OCI-LY1 (cell line): ENCODE measurements at regions not wholly inside any gene's neighbourhood (a gene's known extent, or its start where the extent isn't known, plus 50 kb on each side); places are given as distances from the start of the nearest gene placed in this dataset.

Experiments
- H2AFZ ChIP-seq: fragments of 200-600 bp; sonication (generic), shearing (Covaris generic); 2 replicates; pipeline ENCODE4 v1.6.0; 2014; ENCODE audit warnings: antibody characterized with exemption, mild to moderate bottlenecking, low read length
- H3F3A ChIP-seq: fragments of 200-600 bp; sonication (generic), shearing (Covaris generic); 2 replicates; pipeline ENCODE4 v1.6.0; 2014; ENCODE audit warnings: mild to moderate bottlenecking, antibody characterized with exemption, low read length, moderate library complexity; ENCODE audit not compliant: insufficient read depth
- H3K27ac ChIP-seq: fragments of 200-600 bp; sonication (generic); 2 replicates; pipeline ENCODE4 v1.5.1; 2014; ENCODE audit warnings: low read length, mixed run types, mild to moderate bottlenecking, low read depth; ENCODE audit not compliant: poor library complexity, severe bottlenecking
- H3K27me3 ChIP-seq: fragments of 200-600 bp; sonication (generic); 2 replicates; pipeline ENCODE4 v1.6.0; 2014; ENCODE audit warnings: antibody characterized with exemption, mild to moderate bottlenecking, low read length, moderate library complexity; ENCODE audit not compliant: insufficient read depth
- H3K36me3 ChIP-seq: fragments of 200-600 bp; sonication (generic); 2 replicates; pipeline ENCODE4 v1.6.1; 2014; ENCODE audit warnings: mild to moderate bottlenecking, antibody characterized with exemption, low read length, moderate library complexity, mixed read lengths; ENCODE audit not compliant: insufficient read depth
- H3K4me1 ChIP-seq: fragments of 200-600 bp; sonication (generic); 2 replicates; pipeline ENCODE4 v1.5.1; 2014; ENCODE audit warnings: mild to moderate bottlenecking, low read length, moderate library complexity; ENCODE audit not compliant: insufficient read depth, severe bottlenecking
- H3K4me2 ChIP-seq: fragments of 200-600 bp; sonication (generic), shearing (Covaris generic); 2 replicates; pipeline ENCODE4 v1.6.1; 2014; ENCODE audit warnings: low read length
- H3K4me3 ChIP-seq: fragments of 200-600 bp; sonication (generic); 2 replicates; pipeline ENCODE4 v1.5.1; 2014; ENCODE audit warnings: low read length, low read depth, mild to moderate bottlenecking, mixed read lengths; ENCODE audit not compliant: poor library complexity, severe bottlenecking
- H3K79me2 ChIP-seq: fragments of 200-600 bp; shearing (Covaris generic); 2 replicates; pipeline ENCODE4 v1.6.1; 2016; ENCODE audit warnings: mixed run types, low read length, mixed read lengths; ENCODE audit not compliant: insufficient read depth
- H3K9ac ChIP-seq: fragments of 200-600 bp; sonication (generic), shearing (Covaris generic); 2 replicates; pipeline ENCODE4 v1.6.1; 2014; ENCODE audit warnings: mild to moderate bottlenecking, low read length, mixed read lengths
- H3K9me2 ChIP-seq: fragments of 200-600 bp; sonication (generic), shearing (Covaris generic); 2 replicates; pipeline ENCODE4 v1.6.1; 2014; ENCODE audit warnings: low read depth, mild to moderate bottlenecking, low read length, mixed read lengths
- H3K9me3 ChIP-seq: fragments of 200-600 bp; shearing (Covaris generic); 2 replicates; pipeline ENCODE4 v1.6.1; 2014; ENCODE audit warnings: low read length, mixed read lengths
- H4K20me1 ChIP-seq: fragments of 200-600 bp; sonication (generic), shearing (Covaris generic); 2 replicates; pipeline ENCODE4 v1.6.0; 2016; ENCODE audit warnings: mild to moderate bottlenecking, low read length; ENCODE audit not compliant: insufficient read depth
- EZH2 ChIP-seq: fragments of 200-600 bp; sonication (generic), shearing (Covaris generic); IDR thresholded peaks from 2 replicates; pipeline ENCODE4 v1.8.0; 2017; ENCODE audit warnings: borderline replicate concordance, mixed run types, mild to moderate bottlenecking, antibody characterized with exemption, low read length, moderate library complexity, mixed read lengths
- TF ChIP-seq, protein P1 (sequence below): fragments of 200-600 bp; sonication (generic), shearing (Covaris generic); IDR thresholded peaks from 2 replicates; pipeline ENCODE4 v1.5.1; 2017; ENCODE audit warnings: mild to moderate bottlenecking, antibody characterized with exemption, low read length, moderate library complexity, mixed read lengths

DNA sequence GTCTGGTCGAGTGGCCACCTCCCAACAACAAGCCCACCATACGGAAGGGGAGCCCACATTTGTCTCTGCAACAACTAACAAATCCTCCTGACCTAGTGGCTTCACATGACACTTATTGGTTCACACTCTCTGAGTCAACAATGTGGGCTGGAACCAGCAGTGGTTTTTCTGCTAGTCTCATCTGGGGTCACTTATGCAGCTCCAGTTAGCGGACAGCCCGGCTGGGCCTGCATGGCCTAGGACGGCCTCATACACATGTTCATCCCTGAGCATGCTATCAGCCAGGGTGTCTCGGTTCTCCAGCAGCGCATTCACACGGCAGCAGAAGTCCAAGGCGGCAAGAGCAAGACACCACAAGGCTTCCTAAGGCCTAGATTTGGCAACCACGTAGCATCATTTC, 281.7 kb downstream of the XXYLT1 start:
- Histone ChIP-seq H3K27me3 (no peaks in the 10 kb centered on the region), H3K9ac (no peak overlapping the region), H3K9me3 (no peaks in the 10 kb centered on the region), H3K4me3 (no peak overlapping the region), H3K27ac (no peak overlapping the region), H3F3A (no peaks in the 10 kb centered on the region), H3K9me2 (no peaks in the 10 kb centered on the region), H3K36me3 (no peaks in the 10 kb centered on the region), H3K79me2 (no peaks in the 10 kb centered on the region), H2AFZ (no peak overlapping the region), H3K4me2 (no peak overlapping the region), H4K20me1 (no peaks in the 10 kb centered on the region), H3K4me1 (no peaks in the 10 kb centered on the region)
- TF ChIP-seq EZH2, result no peak
- TF ChIP-seq, protein P1, sequence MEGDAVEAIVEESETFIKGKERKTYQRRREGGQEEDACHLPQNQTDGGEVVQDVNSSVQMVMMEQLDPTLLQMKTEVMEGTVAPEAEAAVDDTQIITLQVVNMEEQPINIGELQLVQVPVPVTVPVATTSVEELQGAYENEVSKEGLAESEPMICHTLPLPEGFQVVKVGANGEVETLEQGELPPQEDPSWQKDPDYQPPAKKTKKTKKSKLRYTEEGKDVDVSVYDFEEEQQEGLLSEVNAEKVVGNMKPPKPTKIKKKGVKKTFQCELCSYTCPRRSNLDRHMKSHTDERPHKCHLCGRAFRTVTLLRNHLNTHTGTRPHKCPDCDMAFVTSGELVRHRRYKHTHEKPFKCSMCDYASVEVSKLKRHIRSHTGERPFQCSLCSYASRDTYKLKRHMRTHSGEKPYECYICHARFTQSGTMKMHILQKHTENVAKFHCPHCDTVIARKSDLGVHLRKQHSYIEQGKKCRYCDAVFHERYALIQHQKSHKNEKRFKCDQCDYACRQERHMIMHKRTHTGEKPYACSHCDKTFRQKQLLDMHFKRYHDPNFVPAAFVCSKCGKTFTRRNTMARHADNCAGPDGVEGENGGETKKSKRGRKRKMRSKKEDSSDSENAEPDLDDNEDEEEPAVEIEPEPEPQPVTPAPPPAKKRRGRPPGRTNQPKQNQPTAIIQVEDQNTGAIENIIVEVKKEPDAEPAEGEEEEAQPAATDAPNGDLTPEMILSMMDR, result no peak

- Histone ChIP-seq H4K20me1 (no peaks in the 10 kb centered on the region), H3K4me1 (no peaks in the 10 kb centered on the region), H3K4me3 (no peak overlapping the region), H3K27ac (no peak overlapping the region), H3K79me2 (no peaks in the 10 kb centered on the region), H3K9ac (no peak overlapping the region), H3K4me2 (no peak overlapping the region), H3K9me3 (no peaks in the 10 kb centered on the region), H3F3A (no peaks in the 10 kb centered on the region), H2AFZ (no peak overlapping the region), H3K36me3 (no peaks in the 10 kb centered on the region), H3K9me2 (no peaks in the 10 kb centered on the region), H3K27me3 (no peaks in the 10 kb centered on the region; the same call in 1 of the 2 replicates)
- TF ChIP-seq, protein P1, result no peak
These were observed 280.3 kb downstream of the XXYLT1 start for GRCh38 chr3:194990454-194991337.

GRCh38 chr3:194991338-194991654, 279.7 kb downstream of the XXYLT1 start:
- no peaks in the 10 kb centered on the region; the same call in 1 of the 2 replicates for H3K27me3 ChIP-seq

More at GRCh38 chr3:194991338-194991654, 279.7 kb downstream of the XXYLT1 start:
- no peaks in the 10 kb centered on the region for H3K79me2 ChIP-seq
- H3K9ac ChIP-seq, result no peak overlapping the region
- no peak overlapping the region for H3K27ac ChIP-seq
- no peaks in the 10 kb centered on the region for H3K9me3 ChIP-seq
- no peaks in the 10 kb centered on the region for H4K20me1 ChIP-seq
- no peak for TF ChIP-seq EZH2
- TF ChIP-seq, protein P1, result no peak
- no peaks in the 10 kb centered on the region for H3K9me2 ChIP-seq
- H3K4me3 ChIP-seq, result no peak overlapping the region
- no peak overlapping the region for H3K4me2 ChIP-seq
- H3K4me1 ChIP-seq, result no peaks in the 10 kb centered on the region
- no peaks in the 10 kb centered on the region for H3K36me3 ChIP-seq
- H2AFZ ChIP-seq, result no peak overlapping the region
- H3F3A ChIP-seq, result no peaks in the 10 kb centered on the region
